Keratinocyte (primary cell): ENCODE measurements at regions not wholly inside any gene's neighbourhood (a gene's known extent, or its start where the extent isn't known, plus 50 kb on each side); places are given as distances from the start of the nearest gene placed in this dataset.

Source experiments
- DNase-seq: peaks from one replicate; pipeline ENCODE4 v3.0.0-alpha.2; 2011; ENCODE audit warnings: low read depth, missing footprints, low spot score
- FAIRE-seq: peaks from 2 replicates; lab custom pipeline; 2011; peaks lifted over from hg19 to GRCh38; lab: Jason Lieb, UNC
- H2AFZ ChIP-seq: 2 replicates; pipeline ENCODE4 v1.6.0; 2012; ENCODE audit warnings: low read length, control low read depth, inconsistent platforms; ENCODE audit not compliant: control insufficient read depth
- H3K27ac ChIP-seq: 2 replicates; pipeline ENCODE4 v1.5.1; 2011; ENCODE audit warnings: low read length; ENCODE audit not compliant: control insufficient read depth, insufficient read depth
- H3K27me3 ChIP-seq: 3 replicates; pipeline ENCODE4 v1.6.0; 2011; ENCODE audit warnings: low read length; ENCODE audit not compliant: control insufficient read depth, insufficient read depth; ENCODE audit errors: extremely low read depth
- H3K36me3 ChIP-seq, 2 experiments: 2 replicates in 1 of 2; 3 replicates in 1 of 2; pipeline ENCODE4 v1.5.1; 2011; ENCODE audit warnings: low read length in 2 of 2, mild to moderate bottlenecking in 1 of 2; ENCODE audit not compliant: control insufficient read depth in 2 of 2, insufficient read depth in 2 of 2; ENCODE audit errors: extremely low read depth in 1 of 2
- H3K4me1 ChIP-seq: 3 replicates; pipeline ENCODE4 v1.5.1; 2011; ENCODE audit warnings: low read length; ENCODE audit not compliant: control insufficient read depth, insufficient read depth; ENCODE audit errors: extremely low read depth
- H3K4me2 ChIP-seq: 3 replicates; pipeline ENCODE4 v1.6.0; 2011; ENCODE audit warnings: low read depth, low read length; ENCODE audit not compliant: control insufficient read depth, insufficient read depth; ENCODE audit errors: extremely low read depth
- H3K4me3 ChIP-seq, 3 experiments: fragments of 200-600 bp in 1 of 3; sonication (generic) in 1 of 3; 2 replicates in 2 of 3; 3 replicates in 1 of 3; pipeline ENCODE4 v1.5.1; 2011 to 2016; ENCODE audit warnings: low read length in 3 of 3, mild to moderate bottlenecking in 3 of 3, control low read depth in 2 of 3, inconsistent platforms in 1 of 3, low read depth in 1 of 3, mixed read lengths in 1 of 3, mixed run types in 1 of 3, moderate library complexity in 1 of 3; ENCODE audit not compliant: control insufficient read depth in 2 of 3, insufficient read depth in 2 of 3; ENCODE audit errors: extremely low read depth in 1 of 3
- H3K79me2 ChIP-seq: 2 replicates; pipeline ENCODE4 v1.6.0; 2012; ENCODE audit warnings: low read length; ENCODE audit not compliant: control insufficient read depth, insufficient read depth
- H3K9ac ChIP-seq: 3 replicates; pipeline ENCODE4 v1.6.0; 2011; ENCODE audit warnings: low read length; ENCODE audit not compliant: control insufficient read depth, insufficient read depth; ENCODE audit errors: extremely low read depth
- H3K9me1 ChIP-seq: 3 replicates; pipeline ENCODE4 v1.6.0; 2011; ENCODE audit warnings: low read length; ENCODE audit not compliant: control insufficient read depth, insufficient read depth; ENCODE audit errors: extremely low read depth
- H3K9me3 ChIP-seq: 2 replicates; pipeline ENCODE4 v1.5.1; 2012; ENCODE audit warnings: low read depth, low read length; ENCODE audit not compliant: control insufficient read depth
- H4K20me1 ChIP-seq: 3 replicates; pipeline ENCODE4 v1.6.0; 2011; ENCODE audit warnings: low read length; ENCODE audit not compliant: control insufficient read depth, insufficient read depth; ENCODE audit errors: extremely low read depth
- EZH2 ChIP-seq: IDR thresholded peaks from one replicate; pipeline ENCODE4 v1.6.1; 2012; ENCODE audit warnings: inconsistent platforms, mild to moderate bottlenecking, low read length, moderate library complexity
- dilution Hi-C: fragments of 300-500 bp; cut with MboI; formaldehyde crosslinking; loops from one replicate; pipeline ENCODE4 v1.7.0; 2020; ENCODE audit warnings: low sequenced_read_pairs; ENCODE audit not compliant: extremely low pct_ligation_motif_present
- TF ChIP-seq, protein P1 (sequence below), 3 experiments: IDR thresholded peaks in 1 of 3; conservative IDR thresholded peaks in 1 of 3; optimal IDR thresholded peaks in 1 of 3; 2 replicates in 2 of 3; 3 replicates in 1 of 3; pipeline versions ENCODE3 to v1.5.1; 2011; ENCODE audit warnings: low read length in 3 of 3, mild to moderate bottlenecking in 3 of 3, moderate library complexity in 2 of 3, control low read depth in 1 of 3, inconsistent platforms in 1 of 3; ENCODE audit not compliant: insufficient read depth in 2 of 3; ENCODE audit errors: extremely low read depth in 1 of 3

- FAIRE-seq (no peak), DNase-seq (no peak)
- Histone ChIP-seq H3K4me3 (no peak overlapping the region), H2AFZ (no peak overlapping the region), H4K20me1 (no peaks in the 10 kb centered on the region), H3K9me3 (no peaks in the 10 kb centered on the region), H3K27ac (no peak overlapping the region), H3K27me3 (no peaks in the 10 kb centered on the region), H3K9ac (no peak overlapping the region), H3K79me2 (no peaks in the 10 kb centered on the region), H3K9me1 (no peaks in the 10 kb centered on the region), H3K4me2 (no peak overlapping the region), H3K4me1 (no peaks in the 10 kb centered on the region), H3K36me3 (no peaks in the 10 kb centered on the region)
- TF ChIP-seq EZH2 = no peak
- TF ChIP-seq, protein P1, sequence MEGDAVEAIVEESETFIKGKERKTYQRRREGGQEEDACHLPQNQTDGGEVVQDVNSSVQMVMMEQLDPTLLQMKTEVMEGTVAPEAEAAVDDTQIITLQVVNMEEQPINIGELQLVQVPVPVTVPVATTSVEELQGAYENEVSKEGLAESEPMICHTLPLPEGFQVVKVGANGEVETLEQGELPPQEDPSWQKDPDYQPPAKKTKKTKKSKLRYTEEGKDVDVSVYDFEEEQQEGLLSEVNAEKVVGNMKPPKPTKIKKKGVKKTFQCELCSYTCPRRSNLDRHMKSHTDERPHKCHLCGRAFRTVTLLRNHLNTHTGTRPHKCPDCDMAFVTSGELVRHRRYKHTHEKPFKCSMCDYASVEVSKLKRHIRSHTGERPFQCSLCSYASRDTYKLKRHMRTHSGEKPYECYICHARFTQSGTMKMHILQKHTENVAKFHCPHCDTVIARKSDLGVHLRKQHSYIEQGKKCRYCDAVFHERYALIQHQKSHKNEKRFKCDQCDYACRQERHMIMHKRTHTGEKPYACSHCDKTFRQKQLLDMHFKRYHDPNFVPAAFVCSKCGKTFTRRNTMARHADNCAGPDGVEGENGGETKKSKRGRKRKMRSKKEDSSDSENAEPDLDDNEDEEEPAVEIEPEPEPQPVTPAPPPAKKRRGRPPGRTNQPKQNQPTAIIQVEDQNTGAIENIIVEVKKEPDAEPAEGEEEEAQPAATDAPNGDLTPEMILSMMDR (optimal IDR thresholded peaks at IDR 0.05 in 1 of 3, IDR thresholded peaks at IDR 0.05 in 1 of 3, conservative IDR thresholded peaks at IDR 0.05 in 1 of 3; ENCODE audit: extremely low read depth in 1 of 3, insufficient read depth in 2 of 3, low read length in 3 of 3) = no peak
- dilution Hi-C loops = no loop called here
These were observed 90.0 kb upstream of the TNFAIP3 start for GRCh38 chr6:137776786-137777686.

GRCh38 chr6:137777687-137778075 is 89.4 kb upstream of the TNFAIP3 start:
- Histone ChIP-seq H3K27me3 (no peaks in the 10 kb centered on the region), H3K4me1 (no peaks in the 10 kb centered on the region), H3K9me1 (no peaks in the 10 kb centered on the region), H3K4me3 (no peak overlapping the region), H3K79me2 (no peaks in the 10 kb centered on the region), H3K4me2 (no peak overlapping the region), H3K27ac (no peak overlapping the region), H3K9me3 (no peaks in the 10 kb centered on the region), H3K36me3 (no peaks in the 10 kb centered on the region), H4K20me1 (no peaks in the 10 kb centered on the region), H3K9ac (no peak overlapping the region), H2AFZ (no peak overlapping the region)
- dilution Hi-C loops = no loop called here
- no peak for DNase-seq
- no peak for TF ChIP-seq EZH2
- TF ChIP-seq, protein P1 (optimal IDR thresholded peaks at IDR 0.05 in 1 of 3, IDR thresholded peaks at IDR 0.05 in 1 of 3, conservative IDR thresholded peaks at IDR 0.05 in 1 of 3; ENCODE audit: extremely low read depth in 1 of 3, insufficient read depth in 2 of 3, low read length in 3 of 3) = no peak
- no peak for FAIRE-seq
